GM12872 (cell line): ENCODE measurements at regions not wholly inside any gene's neighbourhood (a gene's known extent, or its start where the extent isn't known, plus 50 kb on each side); places are given as distances from the start of the nearest gene placed in this dataset.

ENCODE experiments used
- TF ChIP-seq, protein P1 (sequence below): IDR thresholded peaks from 3 replicates; pipeline ENCODE4 v1.5.1; 2011; ENCODE audit warnings: low read depth, mild to moderate bottlenecking, low read length, moderate library complexity; ENCODE audit not compliant: insufficient read depth

DNA sequence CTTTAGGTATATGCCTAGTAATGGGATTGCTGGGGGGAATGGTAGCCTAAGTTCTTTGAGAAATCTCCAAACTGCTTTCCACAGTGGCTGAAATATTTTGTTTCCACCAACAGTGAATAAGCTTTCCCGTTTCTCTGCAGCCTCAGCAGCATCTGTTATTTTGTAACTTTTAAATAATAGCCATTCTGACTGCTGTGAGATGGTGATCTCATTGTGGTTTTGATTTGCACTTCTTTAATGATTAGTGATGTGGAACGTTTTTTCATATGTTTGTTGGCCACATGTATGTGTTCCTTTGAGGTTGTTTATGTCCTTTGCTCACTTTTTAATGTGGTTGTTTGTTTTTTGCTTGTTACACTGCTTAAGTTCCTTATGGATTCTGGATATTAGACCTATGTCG, 237.4 kb downstream of the CENPF start:
- TF ChIP-seq, protein P1, sequence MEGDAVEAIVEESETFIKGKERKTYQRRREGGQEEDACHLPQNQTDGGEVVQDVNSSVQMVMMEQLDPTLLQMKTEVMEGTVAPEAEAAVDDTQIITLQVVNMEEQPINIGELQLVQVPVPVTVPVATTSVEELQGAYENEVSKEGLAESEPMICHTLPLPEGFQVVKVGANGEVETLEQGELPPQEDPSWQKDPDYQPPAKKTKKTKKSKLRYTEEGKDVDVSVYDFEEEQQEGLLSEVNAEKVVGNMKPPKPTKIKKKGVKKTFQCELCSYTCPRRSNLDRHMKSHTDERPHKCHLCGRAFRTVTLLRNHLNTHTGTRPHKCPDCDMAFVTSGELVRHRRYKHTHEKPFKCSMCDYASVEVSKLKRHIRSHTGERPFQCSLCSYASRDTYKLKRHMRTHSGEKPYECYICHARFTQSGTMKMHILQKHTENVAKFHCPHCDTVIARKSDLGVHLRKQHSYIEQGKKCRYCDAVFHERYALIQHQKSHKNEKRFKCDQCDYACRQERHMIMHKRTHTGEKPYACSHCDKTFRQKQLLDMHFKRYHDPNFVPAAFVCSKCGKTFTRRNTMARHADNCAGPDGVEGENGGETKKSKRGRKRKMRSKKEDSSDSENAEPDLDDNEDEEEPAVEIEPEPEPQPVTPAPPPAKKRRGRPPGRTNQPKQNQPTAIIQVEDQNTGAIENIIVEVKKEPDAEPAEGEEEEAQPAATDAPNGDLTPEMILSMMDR = no peak

DNA sequence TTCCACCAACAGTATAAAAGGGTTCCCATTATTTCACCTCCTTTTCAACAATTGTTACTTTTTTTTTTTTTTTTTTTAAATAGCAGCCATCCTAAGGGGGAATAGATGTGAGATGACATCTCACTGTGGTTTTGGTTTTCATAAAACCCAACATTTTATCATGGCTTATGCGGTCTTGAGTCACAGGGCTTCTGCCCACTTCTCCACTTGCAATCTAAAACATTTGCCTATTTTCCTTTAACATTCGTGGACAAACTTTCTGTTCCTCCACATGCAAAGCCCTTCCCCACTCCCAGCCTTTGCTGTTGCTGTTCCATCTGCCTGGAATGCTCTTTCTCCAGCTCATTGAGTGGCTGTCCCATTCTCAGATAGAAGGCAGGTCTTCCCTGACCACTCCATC, 239.7 kb upstream of the KCNK2 start:
- TF ChIP-seq, protein P1 = no peak

DNA sequence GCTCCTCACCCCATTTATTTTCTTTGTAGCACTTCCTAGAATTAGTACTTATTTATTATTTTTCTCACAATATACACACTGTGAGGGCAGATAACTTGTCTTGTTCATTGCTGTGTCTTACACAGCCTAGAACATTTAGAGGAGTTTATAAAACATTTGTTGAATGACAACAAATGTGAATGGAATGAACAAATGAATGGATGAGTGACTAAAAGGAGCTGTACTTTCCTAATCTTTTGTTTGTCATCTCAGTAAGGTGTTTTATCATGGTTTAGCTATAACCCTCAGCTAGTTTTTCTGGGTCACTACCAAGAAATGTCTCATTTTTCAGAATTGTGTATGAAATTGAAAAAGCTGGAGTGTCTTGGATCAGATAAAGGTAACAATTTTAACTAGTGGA, 239.3 kb upstream of the KCNK2 start:
- TF ChIP-seq, protein P1 = no peak

DNA sequence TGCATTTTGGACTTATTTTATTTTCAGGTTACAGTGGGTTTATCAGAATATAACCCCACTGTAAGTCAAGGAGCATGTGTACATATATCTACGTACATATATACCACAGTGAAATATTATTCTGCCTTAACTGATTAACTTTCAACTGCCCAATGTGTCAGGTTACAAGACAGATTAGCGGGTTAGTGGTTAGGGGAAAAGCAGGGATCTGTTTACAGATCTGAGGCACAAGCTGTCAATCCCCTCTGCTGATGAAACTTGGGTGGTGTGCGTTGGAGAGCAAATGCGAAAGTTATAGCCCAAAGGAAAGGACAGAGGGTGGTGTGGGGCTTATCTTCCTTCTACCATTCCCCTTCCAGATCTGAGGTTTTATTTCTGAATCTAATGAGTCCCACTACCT, 238.2 kb upstream of the KCNK2 start:
- TF ChIP-seq, protein P1 = no peak

DNA sequence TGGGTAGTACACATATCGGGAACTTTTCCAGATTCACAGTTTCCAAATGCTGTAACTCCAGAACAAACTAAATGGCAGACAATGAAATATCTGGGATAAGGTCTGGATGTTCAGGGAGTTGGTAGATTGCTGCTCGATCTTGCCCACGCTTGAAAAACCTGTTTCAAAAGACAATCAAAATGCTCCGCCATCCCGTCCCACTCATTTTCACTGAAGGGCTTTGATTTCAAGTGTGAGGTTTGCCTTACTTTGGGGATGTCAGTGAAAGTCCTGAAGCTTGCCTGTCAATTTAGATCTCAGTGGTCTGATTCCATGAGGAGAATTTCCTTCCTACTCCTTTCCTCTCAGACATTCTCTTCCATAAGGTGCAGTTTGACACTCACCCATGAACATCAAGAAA, 236.3 kb upstream of the KCNK2 start:
- TF ChIP-seq, protein P1 = no peak

DNA sequence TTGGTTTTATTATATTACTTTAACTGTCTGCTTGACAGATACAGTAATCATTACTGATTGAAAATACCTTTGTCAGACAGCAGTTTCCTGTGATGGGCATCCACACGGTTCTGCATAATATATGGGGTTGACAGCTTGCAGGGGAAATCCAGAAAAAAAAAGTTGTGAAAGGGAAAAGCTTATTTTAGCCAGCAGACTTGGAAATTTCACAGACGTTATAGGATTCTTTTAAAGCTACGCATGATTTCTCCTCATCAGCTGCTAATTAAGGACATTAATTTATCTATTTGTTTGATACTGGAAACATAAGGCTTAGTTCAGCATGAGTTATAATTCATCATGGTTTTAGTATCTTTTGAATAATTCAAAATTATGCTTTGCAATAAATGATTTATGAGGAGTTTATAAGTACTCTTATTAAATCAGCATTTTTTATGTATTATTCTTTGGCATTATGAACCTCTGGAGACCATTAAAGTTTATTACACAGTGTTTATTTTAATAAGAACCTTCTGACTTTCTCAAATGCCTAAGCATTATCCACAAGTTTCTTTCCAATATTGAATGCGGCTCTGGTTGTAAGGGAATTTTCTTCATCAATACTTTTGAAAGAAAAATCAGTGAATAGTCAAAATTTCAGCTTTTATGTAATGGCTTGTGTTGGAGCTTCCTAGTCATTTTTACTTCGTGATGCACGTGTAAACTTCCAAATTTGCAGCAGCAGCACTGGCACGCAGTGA, 235.3 kb upstream of the KCNK2 start:
- TF ChIP-seq, protein P1 = no peak

DNA sequence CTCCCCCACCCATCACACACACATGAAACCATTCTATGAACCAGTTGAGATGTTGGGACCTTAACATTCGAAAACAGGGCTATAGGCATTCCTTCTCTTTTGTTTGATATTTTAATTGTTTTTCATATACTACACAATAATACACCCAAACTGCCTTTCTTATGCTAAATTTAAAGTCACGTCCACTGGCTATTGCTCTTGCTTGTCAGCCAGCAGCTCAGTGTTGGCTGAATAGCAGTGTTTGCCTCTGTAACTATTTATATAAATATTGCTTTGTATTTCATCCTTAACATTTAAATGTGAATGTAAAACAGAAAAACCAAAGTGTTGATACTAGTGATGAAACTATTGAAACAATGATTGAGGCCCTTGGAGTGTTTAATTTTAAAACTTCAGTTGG, 234.4 kb upstream of the KCNK2 start:
- TF ChIP-seq, protein P1 = no peak
